ENCODE measurements at regions not wholly inside any gene's neighbourhood (a gene's known extent, or its start where the extent isn't known, plus 50 kb on each side); places are given as distances from the start of the nearest gene placed in this dataset.

GRCh38 chr10:65024886-65025285 lies 1503.7 kb downstream of the REEP3 start:
- DNase-seq: no peak
- peaks cover 18% of the 10 kb centered on the region for H3K9me3 Mint-ChIP-seq
- H3K27me3 Mint-ChIP-seq: no peaks in the 10 kb centered on the region
- H3K4me1 Mint-ChIP-seq: no peaks in the 10 kb centered on the region
- ChIA-PET CTCF (no interaction called here), POLR2A (no interaction called here)
- intact Hi-C loops (cut with micrococcal nuclease): no loop called here
- H3K4me3 Mint-ChIP-seq: no peak overlapping the region
- ATAC-seq (ENCODE audit: low read depth): no peak
- no peaks in the 10 kb centered on the region for H3K36me3 Mint-ChIP-seq (ENCODE audit: low read depth)
- no peak overlapping the region for H3K27ac Mint-ChIP-seq
- no peak for TF ChIP-seq CTCF (IDR thresholded peaks at IDR 0.05)

- intact Hi-C loops (cut with micrococcal nuclease): no loop called here
- no peak for DNase-seq
- Mint-ChIP-seq H3K27ac (no peak overlapping the region), H3K27me3 (no peaks in the 10 kb centered on the region), H3K4me3 (no peak overlapping the region), H3K36me3 (ENCODE audit: low read depth) (no peaks in the 10 kb centered on the region), H3K4me1 (no peaks in the 10 kb centered on the region), H3K9me3 (peaks cover 15% of the 10 kb centered on the region)
- CTCF ChIA-PET: no interaction called here
- TF ChIP-seq CTCF (IDR thresholded peaks at IDR 0.05): no peak
- ATAC-seq (ENCODE audit: low read depth): no peak
- POLR2A ChIA-PET: no interaction called here
Measured at GRCh38 chr10:65030263-65030662, 1509.1 kb downstream of the REEP3 start.

GRCh38 chr10:65032867-65033769 lies 1511.9 kb downstream of the REEP3 start:
- Mint-ChIP-seq H3K4me1 (no peaks in the 10 kb centered on the region), H3K4me3 (no peak overlapping the region), H3K27me3 (no peaks in the 10 kb centered on the region), H3K9me3 (peaks cover 16% of the 10 kb centered on the region), H3K36me3 (ENCODE audit: low read depth) (no peaks in the 10 kb centered on the region), H3K27ac (no peak overlapping the region)
- no peak for ATAC-seq (ENCODE audit: low read depth)
- ChIA-PET CTCF (no interaction called here), POLR2A (no interaction called here)
- intact Hi-C loops (cut with micrococcal nuclease): no loop called here
- DNase-seq: no peak
- no peak for TF ChIP-seq CTCF (IDR thresholded peaks at IDR 0.05)

- no peak for TF ChIP-seq CTCF (IDR thresholded peaks at IDR 0.05)
- Mint-ChIP-seq H3K27me3 (no peaks in the 10 kb centered on the region), H3K9me3 (peaks cover 13% of the 10 kb centered on the region), H3K36me3 (ENCODE audit: low read depth) (no peaks in the 10 kb centered on the region), H3K4me3 (no peak overlapping the region), H3K4me1 (no peaks in the 10 kb centered on the region), H3K27ac (no peak overlapping the region)
- ChIA-PET POLR2A (no interaction called here), CTCF (no interaction called here)
- ATAC-seq (ENCODE audit: low read depth): no peak
- no peak for DNase-seq
- intact Hi-C loops (cut with micrococcal nuclease): no loop called here
Measured at GRCh38 chr10:65033957-65034356, 1512.8 kb downstream of the REEP3 start.

- Mint-ChIP-seq H3K9me3 (peaks cover 3% of the 10 kb centered on the region), H3K4me1 (no peaks in the 10 kb centered on the region), H3K27me3 (no peaks in the 10 kb centered on the region), H3K27ac (no peak overlapping the region), H3K36me3 (ENCODE audit: low read depth) (no peaks in the 10 kb centered on the region), H3K4me3 (no peak overlapping the region)
- ChIA-PET POLR2A (no interaction called here), CTCF (no interaction called here)
- ATAC-seq (ENCODE audit: low read depth) (no peak), DNase-seq (no peak)
- intact Hi-C loops (cut with micrococcal nuclease): no loop called here
- no peak for TF ChIP-seq CTCF (IDR thresholded peaks at IDR 0.05)
Measured at GRCh38 chr10:65040796-65041195, 1519.6 kb downstream of the REEP3 start.
